PC-3 (cell line): ENCODE measurements at regions not wholly inside any gene's neighbourhood (a gene's known extent, or its start where the extent isn't known, plus 50 kb on each side); places are given as distances from the start of the nearest gene placed in this dataset.

ENCODE experiments used
- ATAC-seq: fragments of 200-7000 bp; cut with Tn5 transposase; 2 replicates; pipeline ENCODE4 v1.9.1; 2020; ENCODE audit warnings: mild to moderate bottlenecking, moderate library complexity
- BruUV-seq: library from RNA; stranded (reverse); fragments of 400-500 nt; replicated peaks from 2 replicates; lab custom pipeline; 2021; lab: Mats Ljungman, UMichigan
- CTCF ChIA-PET: fragments of 300-600 bp; sonication (Branson Sonifier 250); formaldehyde crosslinking; loops from one replicate; lab custom pipeline; 2022; ENCODE audit warnings: antibody characterized with exemption; lab: Charles Lee
- POLR2A ChIA-PET: fragments of 300-600 bp; sonication (Branson Sonifier 250); formaldehyde crosslinking; loops from one replicate; lab custom pipeline; 2022; ENCODE audit warnings: antibody characterized with exemption; ENCODE audit not compliant: unreplicated experiment; lab: Charles Lee
- DNase-seq: peaks from one replicate; pipeline ENCODE4 v3.0.0-alpha.2; 2015
- H2AFZ ChIP-seq: fragments of 300-600 bp; sonication (generic); 2 replicates; pipeline ENCODE4 v1.6.0; 2016; ENCODE audit warnings: antibody characterized with exemption, low read length
- H3F3A ChIP-seq: fragments of 300-600 bp; sonication (generic); one replicate; pipeline ENCODE4 v1.6.0; 2017; ENCODE audit warnings: antibody characterized with exemption, low read length, control low read depth, mild to moderate bottlenecking; ENCODE audit not compliant: unreplicated experiment
- H3K27ac ChIP-seq: fragments of 300-600 bp; sonication (generic); 2 replicates; pipeline ENCODE4 v1.5.1; 2016; ENCODE audit warnings: mild to moderate bottlenecking, low read length
- H3K27me3 ChIP-seq: fragments of 300-600 bp; sonication (generic); 2 replicates; pipeline ENCODE4 v1.6.1; 2016; ENCODE audit warnings: low read length, mixed read lengths
- H3K36me3 ChIP-seq: fragments of 300-600 bp; sonication (generic); 2 replicates; pipeline ENCODE4 v1.6.1; 2016; ENCODE audit warnings: low read depth, mixed run types, low read length, mixed read lengths
- H3K4me1 ChIP-seq: fragments of 300-600 bp; sonication (generic); 2 replicates; pipeline ENCODE4 v1.5.1; 2016; ENCODE audit warnings: low read length; ENCODE audit not compliant: insufficient read depth
- H3K4me2 ChIP-seq: fragments of 300-600 bp; sonication (generic); 2 replicates; pipeline ENCODE4 v1.6.0; 2016; ENCODE audit warnings: low read length
- H3K4me3 ChIP-seq: fragments of 300-600 bp; sonication (generic); 2 replicates; pipeline ENCODE4 v1.5.1; 2016; ENCODE audit warnings: mild to moderate bottlenecking, low read length, mixed read lengths
- H3K79me2 ChIP-seq: fragments of 300-600 bp; sonication (generic); 2 replicates; pipeline ENCODE4 v1.6.1; 2017; ENCODE audit warnings: low read length, mixed read lengths
- H3K9ac ChIP-seq: fragments of 300-600 bp; sonication (generic); 2 replicates; pipeline ENCODE4 v1.6.0; 2016; ENCODE audit warnings: mild to moderate bottlenecking, low read length
- H3K9me2 ChIP-seq: fragments of 300-600 bp; sonication (generic); replicated peaks from 2 replicates; pipeline ENCODE4 v1.6.1; 2016; ENCODE audit warnings: mixed run types, low read length, mixed read lengths
- H3K9me3 ChIP-seq: fragments of 300-600 bp; sonication (generic); 2 replicates; pipeline ENCODE4 v1.6.1; 2016; ENCODE audit warnings: low read length, mixed read lengths
- H4K20me1 ChIP-seq: fragments of 300-600 bp; sonication (generic); 2 replicates; pipeline ENCODE4 v1.6.1; 2016; ENCODE audit warnings: low read length, mixed read lengths
- CTCF ChIP-seq: fragments of 300-600 bp; sonication (generic); conservative IDR thresholded peaks from 2 replicates; pipeline ENCODE4 v1.5.1; 2017; ENCODE audit warnings: antibody characterized with exemption, low read depth, mild to moderate bottlenecking, low read length
- EZH2 ChIP-seq: fragments of 300-600 bp; sonication (generic); IDR thresholded peaks from one replicate; pipeline ENCODE4 v1.6.1; 2017; ENCODE audit warnings: antibody characterized with exemption, mild to moderate bottlenecking, low read length; ENCODE audit not compliant: unreplicated experiment
- EZH2phosphoT487 ChIP-seq: fragments of 300-600 bp; sonication (generic); IDR thresholded peaks from 2 replicates; pipeline ENCODE4 v1.6.1; 2018; ENCODE audit warnings: mild to moderate bottlenecking, antibody characterized with exemption, low read length, borderline replicate concordance
- intact Hi-C: fragments of 100-400 bp; cut with micrococcal nuclease; formaldehyde crosslinking; loops from 2 replicates; pipeline ENCODE4 v1.9.0; 2023

- Histone ChIP-seq H3K9me2 (no peaks in the 10 kb centered on the region), H2AFZ (no peak overlapping the region), H3K9me3 (no peaks in the 10 kb centered on the region), H3K4me3 (no peak overlapping the region), H3K27ac (no peak overlapping the region), H3F3A (no peaks in the 10 kb centered on the region), H3K36me3 (no peaks in the 10 kb centered on the region), H3K4me1 (no peaks in the 10 kb centered on the region), H3K79me2 (no peaks in the 10 kb centered on the region), H3K4me2 (no peak overlapping the region), H3K27me3 (no peaks in the 10 kb centered on the region), H3K9ac (no peak overlapping the region), H4K20me1 (no peaks in the 10 kb centered on the region)
- intact Hi-C loops = no loop called here
- ChIA-PET POLR2A (no interaction called here), CTCF (no interaction called here)
- TF ChIP-seq EZH2 (no peak), EZH2phosphoT487 (no peak), CTCF (no peak)
- ATAC-seq (no peak), DNase-seq (no peak)
- no TSS peak for BruUV-seq
These were observed 596.0 kb downstream of the NTRK3 start for GRCh38 chr15:87660251-87661129.

DNA sequence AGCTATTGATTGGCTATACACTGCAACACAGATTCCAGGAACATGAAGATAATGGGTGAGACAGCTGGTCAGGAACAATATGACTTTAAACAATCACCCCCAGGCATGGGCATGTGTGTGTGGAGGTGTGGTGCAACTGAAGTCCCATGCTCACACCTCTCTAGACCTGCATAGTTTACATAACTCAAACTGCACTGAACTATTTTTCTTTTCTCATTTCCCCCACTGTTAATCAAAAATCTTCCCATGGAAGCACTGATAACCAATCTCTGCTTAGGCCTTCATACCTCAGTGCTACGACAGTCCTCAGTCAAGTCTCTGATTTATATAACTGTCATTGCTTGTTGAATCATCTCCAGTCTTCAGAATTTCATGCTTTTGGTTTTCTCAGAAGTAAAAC, 600.2 kb downstream of the NTRK3 start:
- no peak for TF ChIP-seq EZH2phosphoT487
- TF ChIP-seq EZH2 = no peak
- TF ChIP-seq CTCF = no peak
- POLR2A ChIA-PET = no interaction called here
- no peaks in the 10 kb centered on the region for H3K4me1 ChIP-seq
- CTCF ChIA-PET = no interaction called here
- no peak overlapping the region for H3K4me2 ChIP-seq
- no peaks in the 10 kb centered on the region for H3F3A ChIP-seq
- no peaks in the 10 kb centered on the region for H3K79me2 ChIP-seq
- H3K4me3 ChIP-seq = no peak overlapping the region
- ATAC-seq = no peak
- H4K20me1 ChIP-seq = no peaks in the 10 kb centered on the region
- BruUV-seq = no TSS peak
- intact Hi-C loops = no loop called here
- no peak overlapping the region for H2AFZ ChIP-seq
- no peaks in the 10 kb centered on the region for H3K27me3 ChIP-seq
- no peaks in the 10 kb centered on the region for H3K9me3 ChIP-seq
- no peaks in the 10 kb centered on the region for H3K9me2 ChIP-seq
- no peak for DNase-seq
- no peak overlapping the region for H3K27ac ChIP-seq
- H3K9ac ChIP-seq = no peak overlapping the region
- H3K36me3 ChIP-seq = no peaks in the 10 kb centered on the region

- ChIA-PET POLR2A (no interaction called here), CTCF (no interaction called here)
- no peaks in the 10 kb centered on the region for H3K9me2 ChIP-seq
- no peaks in the 10 kb centered on the region for H3K79me2 ChIP-seq
- H3K9me3 ChIP-seq = no peaks in the 10 kb centered on the region
- H3F3A ChIP-seq = no peaks in the 10 kb centered on the region
- H4K20me1 ChIP-seq = no peaks in the 10 kb centered on the region
- ATAC-seq = no peak
- H3K9ac ChIP-seq = no peak overlapping the region
- no peaks in the 10 kb centered on the region for H3K27me3 ChIP-seq
- no peak overlapping the region for H3K27ac ChIP-seq
- TF ChIP-seq EZH2phosphoT487 = no peak
- TF ChIP-seq EZH2 = no peak
- TF ChIP-seq CTCF = no peak
- BruUV-seq = no TSS peak
- DNase-seq = no peak
- H3K36me3 ChIP-seq = no peaks in the 10 kb centered on the region
- H2AFZ ChIP-seq = no peak overlapping the region
- no peaks in the 10 kb centered on the region for H3K4me1 ChIP-seq
- H3K4me2 ChIP-seq = no peak overlapping the region
- intact Hi-C loops = no loop called here
- H3K4me3 ChIP-seq = no peak overlapping the region
These were observed 602.9 kb downstream of the NTRK3 start for GRCh38 chr15:87653646-87654045.
